BLaER1 (cell line): ENCODE measurements at regions not wholly inside any gene's neighbourhood (a gene's known extent, or its start where the extent isn't known, plus 50 kb on each side); places are given as distances from the start of the nearest gene placed in this dataset.
"Not testable (repeated sequence)": the region's sequence is repeated elsewhere in the genome, so short reads cannot be mapped to it uniquely, and the experiment has no call there.

ENCODE experiments used
- H3K27ac ChIP-seq: shearing (Covaris generic); formaldehyde crosslinking; 2 replicates; pipeline ENCODE4 v1.8.1; 2022
- H3K27me3 ChIP-seq: shearing (Covaris generic); formaldehyde crosslinking; 2 replicates; pipeline ENCODE4 v1.8.1; 2022
- H3K36me3 ChIP-seq: shearing (Covaris generic); formaldehyde crosslinking; 2 replicates; pipeline ENCODE4 v1.8.1; 2022
- H3K4me1 ChIP-seq: shearing (Covaris generic); formaldehyde crosslinking; 2 replicates; pipeline ENCODE4 v1.8.1; 2022
- H3K4me2 ChIP-seq: shearing (Covaris generic); formaldehyde crosslinking; 2 replicates; pipeline ENCODE4 v1.8.1; 2022
- H3K4me3 ChIP-seq: shearing (Covaris generic); formaldehyde crosslinking; 2 replicates; pipeline ENCODE4 v1.8.1; 2022
- H3K9ac ChIP-seq: shearing (Covaris generic); formaldehyde crosslinking; 2 replicates; pipeline ENCODE4 v1.8.1; 2022
- H3K9me3 ChIP-seq: shearing (Covaris generic); formaldehyde crosslinking; 2 replicates; pipeline ENCODE4 v1.8.1; 2022
- H4K20me1 ChIP-seq: shearing (Covaris generic); formaldehyde crosslinking; 2 replicates; pipeline ENCODE4 v1.8.1; 2022
- Cebpa-rat ChIP-seq: shearing (Covaris generic); IDR thresholded peaks from 2 replicates; pipeline ENCODE4 v1.8.1; 2022

GRCh38 chrX:84724576-84724975, 222.3 kb upstream of the HDX start:
- H3K27ac ChIP-seq = no peak overlapping the region
- no peaks in the 10 kb centered on the region for H3K36me3 ChIP-seq
- 0 out of 2 replicates have a peak overlapping the region, but pooled peaks have one; percentile 14 for H3K4me2 ChIP-seq
- no peak overlapping the region for H3K4me3 ChIP-seq
- no peak overlapping the region for H3K9ac ChIP-seq
- no peak for TF ChIP-seq Cebpa-rat
- no peaks in the 10 kb centered on the region for H4K20me1 ChIP-seq
- no peaks in the 10 kb centered on the region for H3K4me1 ChIP-seq
- peaks cover 56% of the 10 kb centered on the region for H3K27me3 ChIP-seq
- no peaks in the 10 kb centered on the region for H3K9me3 ChIP-seq

DNA sequence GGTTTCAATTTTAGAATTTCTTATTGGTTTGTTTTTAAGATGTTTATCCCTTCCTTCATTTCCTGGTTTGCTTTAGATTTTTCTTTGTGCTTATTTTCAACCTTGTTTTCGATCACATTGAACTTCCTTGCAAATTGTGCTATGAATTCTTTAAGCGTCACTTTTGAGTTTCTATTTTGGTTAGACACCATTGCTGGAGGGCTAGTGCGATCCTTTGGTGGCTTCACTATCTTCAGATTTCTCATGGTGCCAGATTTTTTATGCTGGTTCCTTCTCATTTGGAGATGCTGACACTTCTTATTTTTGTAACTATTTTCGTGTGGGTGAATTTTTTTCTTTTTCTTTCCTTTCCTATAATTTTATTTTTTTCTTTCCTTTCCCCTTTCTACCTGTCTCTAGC, 227.2 kb upstream of the HDX start:
- no peak overlapping the region for H3K4me3 ChIP-seq
- peaks cover 44% of the 10 kb centered on the region for H3K27me3 ChIP-seq
- H3K9ac ChIP-seq = no peak overlapping the region
- no peaks in the 10 kb centered on the region for H4K20me1 ChIP-seq
- H3K27ac ChIP-seq = no peak overlapping the region
- TF ChIP-seq Cebpa-rat = no peak
- H3K9me3 ChIP-seq = no peaks in the 10 kb centered on the region
- no peaks in the 10 kb centered on the region for H3K4me1 ChIP-seq
- no peaks in the 10 kb centered on the region for H3K36me3 ChIP-seq
- no peak overlapping the region for H3K4me2 ChIP-seq

DNA sequence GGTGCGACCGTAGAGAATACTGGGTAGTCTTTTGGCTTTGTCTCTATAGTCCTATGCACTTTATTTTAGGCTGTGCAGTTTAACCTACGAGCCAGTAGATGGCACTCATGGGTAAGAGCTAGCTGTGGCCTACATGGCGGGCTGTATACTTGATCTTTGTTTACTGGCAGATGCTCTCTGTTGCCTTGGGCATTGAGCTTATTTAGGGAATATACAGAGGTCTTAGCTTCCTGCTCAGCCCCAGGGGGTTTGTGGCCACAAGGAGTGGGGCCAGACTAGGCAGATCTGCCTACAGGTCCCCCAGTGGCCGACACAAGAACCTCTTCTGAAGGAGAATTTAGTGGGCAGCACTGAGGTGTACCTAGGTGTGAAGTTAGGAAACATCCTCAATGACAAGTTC, 227.6 kb upstream of the HDX start:
- no peaks in the 10 kb centered on the region for H3K9me3 ChIP-seq
- no peak overlapping the region for H3K27ac ChIP-seq
- no peak overlapping the region for H3K9ac ChIP-seq
- peaks cover 44% of the 10 kb centered on the region for H3K27me3 ChIP-seq
- H3K4me3 ChIP-seq = no peak overlapping the region
- no peaks in the 10 kb centered on the region for H3K4me1 ChIP-seq
- no peaks in the 10 kb centered on the region for H4K20me1 ChIP-seq
- H3K4me2 ChIP-seq = no peak overlapping the region
- no peak for TF ChIP-seq Cebpa-rat
- H3K36me3 ChIP-seq = no peaks in the 10 kb centered on the region

GRCh38 chrX:84735025-84735424, 232.8 kb upstream of the HDX start:
- Histone ChIP-seq H3K36me3 (no peaks in the 10 kb centered on the region), H4K20me1 (no peaks in the 10 kb centered on the region), H3K27ac (no peak overlapping the region), H3K9ac (no peak overlapping the region), H3K4me2 (no peak overlapping the region), H3K4me1 (no peaks in the 10 kb centered on the region), H3K27me3 (peaks cover 66% of the 10 kb centered on the region), H3K9me3 (no peaks in the 10 kb centered on the region), H3K4me3 (no peak overlapping the region)
- TF ChIP-seq Cebpa-rat = no peak

DNA sequence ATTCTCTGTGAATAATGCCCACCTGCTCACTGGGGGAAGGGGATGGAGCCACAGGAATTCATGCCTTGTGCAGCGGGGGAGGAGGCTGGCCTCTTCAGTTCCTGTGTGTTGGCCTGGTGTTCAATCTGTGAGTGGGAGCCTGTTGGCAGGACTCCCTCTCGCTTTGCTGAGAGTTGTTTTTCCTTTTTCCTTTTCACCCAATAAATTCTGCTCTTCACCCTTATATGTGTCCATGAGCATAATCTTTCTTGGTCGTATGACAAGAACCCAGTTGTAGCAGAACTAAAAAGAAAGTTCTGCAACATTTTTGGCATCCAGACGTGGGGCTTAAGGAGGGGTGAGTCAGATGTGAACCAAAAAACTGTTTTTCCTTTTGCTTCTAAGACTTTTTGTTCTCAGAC, 235.2 kb upstream of the HDX start:
- TF ChIP-seq Cebpa-rat = no peak
- Histone ChIP-seq H3K9ac (no peak overlapping the region), H3K36me3 (no peaks in the 10 kb centered on the region), H4K20me1 (no peaks in the 10 kb centered on the region), H3K9me3 (no peaks in the 10 kb centered on the region), H3K4me2 (no peak overlapping the region), H3K4me3 (no peak overlapping the region), H3K27me3 (peaks cover 82% of the 10 kb centered on the region), H3K27ac (no peak overlapping the region), H3K4me1 (no peaks in the 10 kb centered on the region)

GRCh38 chrX:84747516-84747915, 245.3 kb upstream of the HDX start:
- no peaks in the 10 kb centered on the region for H4K20me1 ChIP-seq
- no peak for TF ChIP-seq Cebpa-rat
- no peak overlapping the region for H3K4me3 ChIP-seq
- H3K27me3 ChIP-seq = peaks cover 87% of the 10 kb centered on the region
- H3K9ac ChIP-seq = no peak overlapping the region
- H3K36me3 ChIP-seq = no peaks in the 10 kb centered on the region
- H3K9me3 ChIP-seq = no peaks in the 10 kb centered on the region
- no peaks in the 10 kb centered on the region for H3K4me1 ChIP-seq
- H3K27ac ChIP-seq = no peak overlapping the region
- H3K4me2 ChIP-seq = no peak overlapping the region

GRCh38 chrX:84748965-84749656, 246.9 kb upstream of the HDX start:
- no peaks in the 10 kb centered on the region for H3K9me3 ChIP-seq
- peaks cover 78% of the 10 kb centered on the region for H3K27me3 ChIP-seq
- H4K20me1 ChIP-seq = no peaks in the 10 kb centered on the region
- no peak overlapping the region for H3K27ac ChIP-seq
- H3K9ac ChIP-seq = no peak overlapping the region
- no peak overlapping the region for H3K4me2 ChIP-seq
- H3K36me3 ChIP-seq = no peaks in the 10 kb centered on the region
- H3K4me1 ChIP-seq = no peaks in the 10 kb centered on the region
- no peak overlapping the region for H3K4me3 ChIP-seq
- TF ChIP-seq Cebpa-rat = no peak

- Histone ChIP-seq H3K4me3 (no peak overlapping the region), H3K4me1 (no peaks in the 10 kb centered on the region), H3K9ac (no peak overlapping the region), H4K20me1 (no peaks in the 10 kb centered on the region), H3K36me3 (no peaks in the 10 kb centered on the region), H3K27ac (no peak overlapping the region), H3K27me3 (peaks cover 70% of the 10 kb centered on the region), H3K9me3 (no peaks in the 10 kb centered on the region), H3K4me2 (no peak overlapping the region)
- no peak for TF ChIP-seq Cebpa-rat
Observed at GRCh38 chrX:84760560-84760959, 243.1 kb upstream of the APOOL start.

- no peak for TF ChIP-seq Cebpa-rat
- Histone ChIP-seq H3K9me3 (peaks cover 8% of the 10 kb centered on the region; the same call in 1 of the 2 replicates), H4K20me1 (no peaks in the 10 kb centered on the region), H3K27me3 (peaks cover 39% of the 10 kb centered on the region), H3K9ac (no peak overlapping the region), H3K4me2 (no peak overlapping the region), H3K4me1 (no peaks in the 10 kb centered on the region), H3K36me3 (no peaks in the 10 kb centered on the region), H3K27ac (no peak overlapping the region), H3K4me3 (no peak overlapping the region)
Observed at GRCh38 chrX:84796321-84796720, 207.4 kb upstream of the APOOL start.

- no peak for TF ChIP-seq Cebpa-rat
- Histone ChIP-seq H3K4me2 (no peak overlapping the region), H3K36me3 (no peaks in the 10 kb centered on the region), H3K4me3 (no peak overlapping the region), H3K27ac (no peak overlapping the region), H3K9me3 (no peaks in the 10 kb centered on the region), H3K27me3 (peaks cover 31% of the 10 kb centered on the region), H4K20me1 (no peaks in the 10 kb centered on the region), H3K4me1 (no peaks in the 10 kb centered on the region), H3K9ac (no peak overlapping the region)
Observed at GRCh38 chrX:84830836-84831235, 172.8 kb upstream of the APOOL start.

DNA sequence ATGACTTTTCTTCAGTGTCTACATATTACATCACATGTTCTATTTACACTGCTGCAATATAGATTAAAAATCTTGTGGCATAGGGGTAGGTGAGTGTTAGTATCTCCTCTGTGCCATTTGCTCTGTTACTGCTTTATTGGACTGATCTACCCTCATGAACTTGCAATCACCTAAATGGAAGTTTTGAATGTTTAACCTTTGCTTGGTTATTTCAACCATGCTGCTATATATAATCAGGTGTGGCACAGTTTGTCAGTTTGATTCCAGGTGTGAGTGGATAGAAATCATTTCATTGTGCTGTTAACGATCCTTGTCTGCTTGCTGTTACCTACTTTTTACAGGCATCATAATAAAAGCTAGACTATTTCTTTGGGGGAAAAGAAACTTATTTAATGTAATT, 157.1 kb upstream of the APOOL start:
- H3K4me1 ChIP-seq, H3K4me3 ChIP-seq: not testable (repeated sequence)
- peaks cover 19% of the 10 kb centered on the region for H3K27me3 ChIP-seq

GRCh38 chrX:84851183-84851582, 152.5 kb upstream of the APOOL start:
- H3K4me2 ChIP-seq, H4K20me1 ChIP-seq, H3K4me3 ChIP-seq, H3K27ac ChIP-seq, H3K36me3 ChIP-seq, H3K4me1 ChIP-seq, H3K9ac ChIP-seq: not testable (repeated sequence)
- Histone ChIP-seq H3K27me3 (peaks cover 15% of the 10 kb centered on the region), H3K9me3 (peaks cover 40% of the 10 kb centered on the region)

More for the DNA sequence above, 157.1 kb upstream of the APOOL start:
- not testable (repeated sequence) for H4K20me1 ChIP-seq, H3K27ac ChIP-seq, H3K4me2 ChIP-seq, H3K9ac ChIP-seq, H3K36me3 ChIP-seq
- H3K9me3 ChIP-seq = peaks cover 30% of the 10 kb centered on the region

DNA sequence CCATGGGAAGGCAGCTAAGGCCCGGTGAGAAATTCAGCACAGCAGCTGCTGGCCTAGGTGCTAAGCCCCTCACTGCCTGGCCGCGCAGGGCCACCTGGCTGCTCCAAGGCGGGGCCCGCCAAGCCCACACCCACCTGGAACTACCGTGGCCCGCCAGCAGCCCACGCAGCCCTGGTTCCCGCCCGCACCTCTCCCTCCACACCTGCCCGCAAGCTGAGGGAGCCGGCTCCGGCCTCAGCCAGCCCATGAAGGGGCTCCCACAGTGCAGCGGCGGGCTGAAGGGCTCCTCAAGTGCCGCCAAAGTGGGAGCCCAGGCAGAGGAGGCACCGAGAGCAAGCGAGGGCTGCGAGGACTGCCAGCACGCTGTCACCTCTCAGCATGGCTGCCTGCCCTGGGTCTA, 146.9 kb upstream of the APOOL start:
- H3K27me3 ChIP-seq = peaks cover 22% of the 10 kb centered on the region
- H3K4me2 ChIP-seq, H3K4me1 ChIP-seq, H3K9ac ChIP-seq, H3K4me3 ChIP-seq, H3K36me3 ChIP-seq, H4K20me1 ChIP-seq, H3K27ac ChIP-seq, H3K9me3 ChIP-seq: not testable (repeated sequence)

DNA sequence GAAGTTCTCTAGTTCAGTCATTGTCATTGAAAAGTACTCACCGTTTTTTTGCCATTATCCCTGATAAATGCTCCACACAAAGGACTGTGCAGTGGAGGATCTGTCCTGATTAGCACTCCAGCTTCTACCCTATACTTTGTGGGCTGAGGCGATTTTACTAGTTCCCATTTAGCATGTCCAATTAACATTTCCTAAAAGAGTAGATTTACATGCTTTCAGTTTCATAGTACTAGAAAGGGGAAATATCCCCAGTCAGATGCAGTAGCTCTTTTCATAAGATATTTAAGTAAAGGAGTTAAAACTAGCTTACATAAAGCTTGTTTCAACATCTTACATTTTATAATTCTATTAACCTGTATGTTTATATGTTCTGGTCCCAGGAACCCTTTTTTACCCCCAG, 144.9 kb upstream of the APOOL start:
- not testable (repeated sequence) for H3K9me3 ChIP-seq, H3K4me3 ChIP-seq, H3K27ac ChIP-seq, H4K20me1 ChIP-seq, H3K9ac ChIP-seq, H3K36me3 ChIP-seq, H3K4me2 ChIP-seq, H3K4me1 ChIP-seq
- peaks cover 36% of the 10 kb centered on the region for H3K27me3 ChIP-seq
